ENCODE measurements at regions not wholly inside any gene's neighbourhood (a gene's known extent, or its start where the extent isn't known, plus 50 kb on each side); places are given as distances from the start of the nearest gene placed in this dataset.
A peak's percentile ranks its signal among the peaks of the same experiment; 100 is the strongest.

DNA sequence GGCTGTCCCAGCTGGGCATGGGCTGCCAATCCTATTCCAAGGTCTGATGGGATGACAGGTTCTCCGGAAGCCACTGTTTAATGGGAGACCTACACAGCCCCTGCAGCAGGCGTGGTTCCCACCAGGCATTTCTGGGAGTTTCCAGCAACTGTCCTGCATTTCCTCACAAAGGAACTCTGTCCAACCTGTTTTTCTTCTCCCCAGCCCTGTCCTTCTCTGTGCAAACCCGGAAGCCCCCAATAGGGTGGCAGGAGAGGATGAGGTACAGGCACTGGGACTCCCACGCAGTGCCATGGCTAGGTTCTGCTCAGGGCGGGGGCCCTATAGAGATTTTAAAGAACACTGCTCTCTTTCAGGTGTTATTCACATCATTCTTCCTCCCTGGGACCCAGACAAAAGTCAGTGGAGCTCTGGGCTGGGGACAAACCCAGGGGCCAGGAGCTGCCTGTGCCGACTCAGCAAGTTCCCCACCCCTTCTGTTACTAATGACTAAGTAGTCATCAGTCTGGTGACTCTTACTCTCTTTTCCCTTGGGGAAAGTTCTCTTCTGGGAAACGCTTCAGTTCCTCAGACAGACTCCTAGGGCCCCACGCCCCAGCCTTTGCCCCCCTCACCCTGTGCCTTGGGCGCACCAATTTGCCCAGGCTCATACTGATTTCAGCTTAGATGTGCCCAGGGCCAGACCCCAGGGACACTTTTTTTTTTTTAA lies 97.7 kb downstream of the CD47 start:
- no peak for DNase-seq (ENCODE audit: low read depth, low spot score)

DNA sequence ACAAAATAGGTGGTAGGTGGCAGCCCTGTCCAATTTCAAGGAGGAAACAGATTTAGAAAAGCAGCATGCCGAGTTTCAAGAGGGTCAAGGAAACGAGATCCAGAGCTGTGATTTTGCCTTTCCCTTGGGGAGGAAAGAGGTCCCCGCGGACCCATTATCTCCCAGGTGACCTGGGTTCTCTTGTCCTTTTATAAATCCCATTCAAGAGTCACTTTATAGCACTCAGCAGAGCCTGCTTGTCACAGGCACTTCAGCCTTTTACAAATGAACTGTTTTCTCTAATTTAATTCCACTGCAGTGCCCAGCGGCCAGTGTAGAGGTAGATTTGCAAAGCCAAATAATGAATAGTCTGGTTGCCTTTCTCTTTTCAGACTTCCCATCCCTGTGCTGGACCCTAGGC lies 99.9 kb downstream of the CD47 start:
- DNase-seq (ENCODE audit: low read depth, low spot score), result no peak

DNA sequence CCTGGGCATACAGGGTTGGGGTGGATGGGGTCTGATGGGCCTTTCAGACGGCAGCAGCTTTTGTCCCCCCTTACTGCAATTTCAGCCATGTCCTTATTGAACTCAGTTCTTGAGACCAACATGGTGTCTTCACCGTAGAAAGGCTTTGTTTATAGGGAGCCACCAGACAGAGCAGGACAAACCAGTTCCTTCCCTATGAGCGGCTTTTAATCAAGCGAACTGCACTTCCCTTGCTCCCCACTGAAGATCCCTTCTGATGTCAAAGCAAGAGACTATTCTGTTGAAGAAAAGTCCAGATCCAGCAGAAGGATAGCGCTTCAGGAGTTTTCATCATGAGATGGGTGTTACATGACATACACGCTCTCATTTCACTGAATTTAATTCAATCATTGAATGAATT lies 100.4 kb downstream of the CD47 start:
- DNase-seq (ENCODE audit: low read depth, low spot score), result no peak

DNA sequence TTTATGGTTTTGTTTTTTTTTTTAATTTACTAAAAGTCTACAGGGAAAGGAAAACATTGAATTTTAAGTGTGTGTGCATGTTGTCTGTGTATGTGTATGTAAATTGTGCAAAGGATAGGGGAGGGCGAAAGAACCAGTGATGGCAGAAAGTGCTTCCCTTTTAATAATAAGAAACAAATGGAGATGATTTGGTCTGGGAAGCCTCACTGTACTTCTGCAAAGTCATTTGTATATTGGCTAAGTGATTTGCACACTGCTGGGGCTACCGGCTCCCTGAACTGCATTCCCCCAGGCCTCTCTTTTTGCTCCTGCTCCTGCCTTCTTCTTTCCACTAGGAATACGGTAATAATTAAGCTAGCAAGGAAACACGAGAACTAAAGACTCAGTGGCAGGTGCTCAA lies 101.2 kb downstream of the CD47 start:
- no peak for DNase-seq (ENCODE audit: low read depth, low spot score)

DNA sequence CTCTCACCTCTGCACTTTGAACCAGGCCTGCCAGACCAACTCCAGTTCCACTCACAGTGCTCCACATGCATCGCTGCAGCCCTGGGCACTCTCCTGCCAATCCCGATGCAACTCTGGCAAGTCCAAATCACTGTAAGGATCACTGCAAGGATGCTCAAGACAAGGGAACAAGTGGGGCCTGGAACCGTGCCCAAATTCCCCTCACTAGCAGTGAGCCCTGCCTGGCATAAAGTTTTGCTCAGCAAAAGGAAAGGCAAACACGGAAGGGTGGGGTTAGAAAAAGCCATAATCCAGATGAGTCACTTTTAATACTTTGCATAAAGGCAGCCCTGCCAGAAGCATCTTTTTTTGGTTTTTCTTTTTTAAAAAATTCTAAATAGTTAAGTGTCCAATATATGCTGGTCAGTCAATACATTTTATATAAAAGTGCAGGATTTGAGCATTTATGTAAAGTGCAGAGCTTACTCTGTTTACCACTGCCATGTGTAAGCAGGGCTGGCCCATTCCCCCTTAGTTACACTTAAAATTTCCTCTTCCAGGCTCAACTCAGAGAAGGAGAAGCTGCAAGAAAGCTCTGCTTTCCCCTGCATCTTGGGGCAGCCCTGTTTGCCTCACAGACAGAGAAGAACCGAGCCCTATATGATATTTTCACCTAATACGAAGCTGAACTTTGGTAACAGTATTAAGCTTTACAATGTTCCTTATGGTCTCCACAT lies 102.2 kb downstream of the CD47 start:
- no peak for DNase-seq (ENCODE audit: low read depth, low spot score)

DNA sequence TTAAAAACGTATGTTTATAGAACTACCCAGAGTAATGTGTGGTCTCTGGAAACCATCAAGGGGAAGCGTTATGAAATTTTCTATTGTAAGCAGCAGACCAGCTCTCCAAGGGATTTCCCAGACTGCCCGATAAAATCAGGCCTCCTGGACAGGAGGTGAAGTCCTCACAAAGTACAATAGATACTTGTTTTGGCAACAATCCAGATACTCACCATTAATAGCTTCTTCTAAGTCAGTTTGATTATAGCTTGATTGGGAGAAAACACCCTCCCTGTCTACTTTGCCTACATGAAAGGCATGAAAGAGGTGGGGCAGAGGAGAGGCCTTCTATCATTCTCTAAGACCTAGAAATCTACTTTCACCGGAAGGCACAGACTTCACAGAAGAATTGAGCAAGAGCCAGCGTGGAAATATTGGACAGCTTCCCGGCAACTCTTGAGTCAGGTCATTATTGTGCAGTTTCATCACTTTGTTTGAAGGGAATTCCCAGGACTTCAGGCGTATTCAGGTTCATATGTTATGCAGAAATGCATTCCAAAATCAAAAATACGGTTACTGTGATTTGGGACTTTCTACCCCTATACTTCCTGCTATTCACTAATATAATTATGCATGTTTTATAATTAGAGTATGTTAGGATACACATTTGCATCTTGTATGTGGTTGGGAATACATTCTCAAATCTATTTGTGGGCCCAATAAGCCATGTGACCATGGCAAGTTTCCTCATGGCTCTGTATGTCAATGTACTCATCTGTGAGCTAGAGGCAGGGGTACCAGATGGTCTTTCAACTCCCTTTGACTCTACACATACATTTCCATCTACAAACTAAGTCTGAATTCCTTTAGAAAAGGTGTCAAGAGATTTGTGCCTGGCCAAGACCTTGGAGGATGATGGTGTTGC lies 103.5 kb downstream of the CD47 start:
- DNase-seq (ENCODE audit: low read depth, low spot score), result peak; percentile 91

DNA sequence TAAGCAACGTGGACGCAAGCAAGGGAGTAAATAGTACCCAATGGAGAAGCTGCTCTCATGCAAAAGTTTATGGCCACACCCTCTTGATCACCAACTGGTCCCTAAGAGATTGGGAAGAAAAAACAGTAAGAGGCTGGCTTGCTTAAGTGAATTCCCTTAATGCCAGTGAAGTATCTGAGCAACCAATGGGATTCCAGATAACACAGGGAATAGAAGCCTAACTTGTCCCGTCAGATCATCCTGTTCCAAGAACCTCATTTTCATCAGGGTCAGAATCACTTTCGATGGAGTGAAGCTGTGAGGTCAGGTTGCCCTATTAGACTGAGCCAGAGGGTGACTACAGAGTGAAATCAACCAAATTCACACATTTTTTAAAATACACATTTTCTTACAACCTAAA lies 104.3 kb downstream of the CD47 start:
- DNase-seq (ENCODE audit: low read depth, low spot score), result no peak

DNA sequence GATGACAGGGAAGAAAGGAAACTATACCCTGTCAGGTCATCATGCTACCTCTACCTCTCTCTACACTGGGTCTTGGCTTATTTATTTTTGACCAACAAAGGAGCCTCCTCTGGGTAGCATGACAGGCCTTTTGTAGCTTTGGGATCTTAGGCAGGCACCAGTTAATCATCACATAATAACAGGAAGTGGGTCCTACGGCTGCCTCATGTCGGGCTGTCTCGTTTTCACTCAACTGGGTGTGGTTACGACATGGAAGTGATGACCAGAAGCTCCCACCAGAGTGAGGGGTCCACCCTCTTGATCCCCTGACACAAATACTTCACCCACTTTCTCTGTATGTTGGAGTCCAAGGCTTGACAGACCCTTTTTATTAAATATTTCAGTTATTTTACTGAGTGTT lies 105.3 kb downstream of the CD47 start:
- DNase-seq (ENCODE audit: low read depth, low spot score), result no peak

DNA sequence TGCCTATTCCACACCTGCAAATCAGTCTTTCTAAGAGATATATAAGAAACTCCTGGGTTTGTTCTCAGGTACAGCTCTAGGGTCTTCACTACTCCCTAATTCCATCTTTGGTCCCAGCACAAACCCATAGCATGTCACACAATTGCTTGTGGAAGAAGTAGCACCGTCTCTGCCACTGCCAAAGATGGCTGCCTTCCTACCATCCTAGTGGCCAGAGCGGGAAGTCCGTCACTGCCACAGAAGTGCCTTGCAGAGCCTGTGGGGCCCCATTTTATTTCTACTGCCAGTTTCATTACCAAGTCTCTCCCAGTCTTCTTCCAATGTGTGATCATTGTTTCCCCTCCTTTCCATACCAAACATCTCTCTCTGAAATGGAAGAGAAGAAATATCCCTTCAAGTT lies 107.6 kb downstream of the CD47 start:
- no peak for DNase-seq (ENCODE audit: low read depth, low spot score)

DNA sequence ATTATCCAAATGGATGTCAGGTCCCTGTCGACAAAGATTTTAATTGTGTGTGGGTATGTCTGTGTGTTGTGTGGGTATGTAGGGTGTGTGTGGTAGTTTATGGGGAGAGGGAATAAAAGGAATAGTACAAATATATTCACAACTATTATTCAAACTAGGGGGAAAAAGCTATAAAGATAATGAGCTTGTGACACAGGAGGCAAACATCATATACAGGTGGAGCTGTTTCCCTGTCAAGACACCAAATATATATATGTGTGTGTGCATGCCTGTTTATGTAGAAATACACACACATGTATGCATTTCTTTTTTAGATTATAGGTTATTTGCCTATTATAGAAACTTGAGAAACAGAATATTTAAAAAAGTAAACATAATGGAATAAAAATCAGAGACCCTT lies 108.7 kb downstream of the CD47 start:
- no peak for DNase-seq (ENCODE audit: low read depth, low spot score)

DNA sequence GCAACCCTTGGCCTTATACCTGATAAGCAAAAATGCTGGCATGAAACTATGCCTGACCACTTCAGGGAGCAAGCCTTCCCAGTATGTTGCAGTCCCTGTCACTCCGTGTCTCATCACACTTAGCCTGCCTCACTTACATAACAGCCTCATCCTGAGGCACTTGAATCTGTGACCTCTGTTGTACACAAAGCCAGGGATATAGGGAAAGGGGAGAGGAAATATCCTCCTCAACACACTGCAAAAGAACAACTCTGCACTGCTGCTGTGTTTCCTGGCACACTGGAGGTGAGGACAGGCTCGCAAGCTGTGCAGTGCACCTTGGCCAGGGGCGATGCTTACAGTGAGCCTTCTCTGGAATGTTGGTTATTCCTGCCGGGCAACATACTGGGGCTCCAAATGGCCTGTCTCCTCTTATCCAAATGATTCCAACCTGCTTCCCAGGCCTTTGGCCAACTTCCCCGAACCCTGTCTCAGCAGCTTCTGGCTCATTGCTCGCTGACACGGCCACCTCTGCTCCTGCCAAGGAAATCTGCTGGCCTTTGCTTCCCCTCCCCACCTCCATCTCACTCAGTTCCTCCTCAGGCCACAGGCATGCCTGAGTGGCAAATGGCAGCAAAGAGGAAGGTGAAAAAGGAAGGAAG lies 109.2 kb downstream of the CD47 start:
- no peak for DNase-seq (ENCODE audit: low read depth, low spot score)

DNA sequence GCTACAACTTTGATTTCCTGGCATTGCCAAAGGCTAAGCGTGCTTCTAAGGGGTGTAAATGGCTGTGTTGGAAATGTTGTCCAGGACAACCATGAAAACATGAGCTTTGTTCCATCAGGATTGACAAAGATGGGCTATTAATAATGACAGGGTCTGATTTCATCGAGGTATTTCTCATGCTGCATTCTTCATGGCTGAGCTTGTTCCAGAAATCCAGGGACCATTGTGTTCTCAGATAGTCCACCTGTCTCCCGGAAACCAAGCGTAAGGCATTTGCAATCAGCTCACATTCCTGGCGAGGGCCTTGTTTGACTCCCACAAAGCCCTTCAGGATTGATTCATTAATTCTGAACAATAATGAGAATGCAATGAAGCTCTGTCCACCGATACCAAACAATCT lies 111.3 kb downstream of the CD47 start:
- no peak for DNase-seq (ENCODE audit: low read depth, low spot score)

DNA sequence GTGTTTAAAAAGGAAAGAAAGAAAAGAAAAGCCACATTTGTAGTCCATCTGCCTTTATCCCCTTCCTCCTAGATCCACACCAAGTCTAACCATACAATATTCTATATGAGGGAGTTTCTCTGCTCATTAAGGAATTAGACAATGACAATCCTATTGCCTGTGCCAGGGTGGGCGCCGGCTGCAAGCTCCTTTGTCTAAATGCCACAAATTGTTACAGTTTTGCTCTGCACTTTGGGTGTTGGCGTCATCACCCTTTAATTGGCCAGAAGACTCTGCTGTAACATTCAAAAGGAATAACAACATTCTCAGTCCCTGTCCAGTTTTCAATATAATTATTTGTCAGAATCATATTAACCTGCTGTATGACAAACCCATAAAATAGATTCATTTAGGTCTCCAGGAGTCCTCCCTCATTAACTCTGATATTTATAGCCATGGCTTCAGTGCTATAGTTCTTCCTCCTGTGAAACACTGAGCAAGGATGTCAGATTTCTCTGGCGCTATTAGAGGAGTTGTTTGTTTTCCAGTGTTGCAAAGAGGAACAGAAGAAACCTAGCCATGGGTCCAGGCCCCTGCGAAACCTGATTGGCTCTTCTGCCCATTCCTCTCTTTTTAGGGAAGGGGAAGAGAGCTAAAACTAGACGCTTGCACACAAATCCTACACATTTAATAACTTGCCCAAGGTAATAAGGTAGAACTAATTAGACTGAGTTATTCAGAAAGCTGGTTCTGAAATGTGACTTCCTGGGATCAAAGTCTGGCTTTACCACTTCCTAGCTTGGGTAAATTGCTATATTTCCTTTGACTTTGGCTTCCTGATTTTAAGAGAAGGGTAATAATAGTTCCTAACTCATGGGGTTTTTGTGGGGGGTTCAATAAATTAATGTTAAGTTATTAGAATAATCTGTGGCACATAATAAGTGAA lies 112.4 kb downstream of the CD47 start:
- DNase-seq (ENCODE audit: low read depth, low spot score), result no peak

DNA sequence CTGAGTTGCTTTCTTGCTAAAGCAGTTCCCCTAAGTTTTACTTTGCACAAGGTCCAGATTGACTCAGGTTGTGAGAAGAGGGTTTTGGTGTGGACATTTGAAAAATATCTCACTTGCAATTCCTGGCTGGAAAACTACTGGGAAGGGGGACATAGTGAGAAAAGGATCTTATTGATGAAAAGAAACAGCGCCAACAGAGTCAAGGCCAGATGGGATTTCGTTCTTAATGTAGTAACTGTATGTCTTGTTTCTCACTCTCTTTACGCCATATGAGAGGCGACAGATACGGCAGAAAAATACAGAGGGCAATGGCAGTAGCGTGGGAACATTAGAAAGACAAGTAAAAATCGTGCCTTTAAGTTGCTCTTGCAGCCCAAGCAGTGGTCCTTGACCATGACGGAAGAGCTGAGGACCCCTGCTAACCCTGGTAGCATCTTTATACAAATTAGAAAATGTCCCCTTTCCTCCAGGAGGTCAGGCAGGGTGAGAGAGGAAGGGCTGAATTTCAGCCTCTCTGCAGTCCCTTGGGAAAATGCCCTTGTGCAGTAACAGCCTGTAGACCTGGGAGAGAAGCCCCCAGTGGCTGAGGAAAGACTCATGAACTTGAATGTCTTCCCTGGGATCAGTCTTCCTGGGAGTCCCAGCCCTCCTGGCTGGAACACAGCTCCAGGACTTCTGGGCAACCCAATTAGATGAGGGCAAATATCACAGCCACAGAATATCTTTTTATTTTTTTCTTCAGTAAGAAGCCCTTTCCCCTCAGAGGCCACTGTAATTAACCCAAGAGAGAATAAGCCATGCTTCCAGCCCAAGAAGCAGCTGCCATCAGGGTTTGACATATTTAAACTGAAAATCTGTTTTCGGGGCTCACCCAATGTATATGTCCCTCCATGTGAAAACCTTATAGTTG lies 113.4 kb downstream of the CD47 start:
- DNase-seq (ENCODE audit: low read depth, low spot score), result no peak

DNA sequence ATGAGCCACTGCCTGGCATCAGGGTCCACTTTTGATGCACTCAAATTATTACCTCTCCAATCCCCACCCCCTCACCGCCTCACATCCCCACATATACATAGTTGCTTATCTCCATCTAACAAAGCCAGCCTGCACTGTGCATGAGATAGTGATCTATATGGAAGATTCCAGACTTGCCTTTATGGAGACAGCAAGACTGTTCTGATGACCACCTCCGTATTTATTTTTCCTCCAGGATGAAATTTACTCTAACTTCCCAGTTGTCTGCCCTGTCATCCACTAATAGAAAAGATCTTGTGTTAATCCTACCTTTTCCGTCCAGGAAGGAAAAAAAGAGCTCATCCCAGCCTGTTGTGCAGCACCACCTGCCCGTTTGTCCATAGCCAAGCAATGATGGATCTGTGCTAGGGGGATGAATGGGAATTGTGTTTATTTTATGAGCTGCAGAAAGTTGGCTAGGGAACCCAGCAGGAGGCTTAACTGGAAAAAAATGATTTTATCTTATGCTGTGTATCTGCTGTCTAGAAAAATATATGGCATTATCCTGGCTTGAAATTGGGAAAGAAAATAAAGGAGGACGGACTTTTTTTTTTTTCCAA lies 114.5 kb downstream of the CD47 start:
- no peak for DNase-seq (ENCODE audit: low read depth, low spot score)

DNA sequence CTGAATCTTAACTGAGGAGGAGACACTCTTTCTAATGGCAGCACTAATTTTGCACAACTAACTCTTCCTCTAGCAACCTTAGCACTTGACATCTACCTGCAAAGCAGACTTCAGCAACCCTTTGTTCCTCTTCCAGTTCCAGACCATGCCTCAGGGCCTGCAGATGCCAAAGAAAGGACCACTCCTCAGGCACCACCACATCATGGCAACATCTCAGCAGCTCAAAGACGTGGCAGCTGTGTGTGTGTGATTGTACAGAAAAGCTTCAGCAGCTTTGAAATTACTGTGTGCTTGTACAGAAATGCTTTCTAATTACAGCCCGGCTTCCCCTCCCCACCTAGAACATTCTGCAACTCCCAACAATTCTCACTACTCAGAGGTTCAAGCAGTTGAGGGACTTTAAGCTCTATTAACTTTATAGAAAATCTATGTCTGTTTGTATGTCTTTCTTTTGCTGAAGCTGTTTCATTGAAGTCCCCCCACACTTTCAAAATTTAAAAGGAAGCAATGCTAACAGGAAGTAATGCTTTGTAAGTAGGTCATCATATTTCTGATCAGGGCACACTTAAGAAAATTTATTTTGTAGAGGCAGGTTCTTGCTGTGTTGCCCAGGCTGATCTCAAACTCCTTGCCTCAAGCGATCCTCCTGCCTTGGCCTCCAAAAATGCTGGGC lies 115.2 kb downstream of the CD47 start:
- no peak for DNase-seq (ENCODE audit: low read depth, low spot score)

DNA sequence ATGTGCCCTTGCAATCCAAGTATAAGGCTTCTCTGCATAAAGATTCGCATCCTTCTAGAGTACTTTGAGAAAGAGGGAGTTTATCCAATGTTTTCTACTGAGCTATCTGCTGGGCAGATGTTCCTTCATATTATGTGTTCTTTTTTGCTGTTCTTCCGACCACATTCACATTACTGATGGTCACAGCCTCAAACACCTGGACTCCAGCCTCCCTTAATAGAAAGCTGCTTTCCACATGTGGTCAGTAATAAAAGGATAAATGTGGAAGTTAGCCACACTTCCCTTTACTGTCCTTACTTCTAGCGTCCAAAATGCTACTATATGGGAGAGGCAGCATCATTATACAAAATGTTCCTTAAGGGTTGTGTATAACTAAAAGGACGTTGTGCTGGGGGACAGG lies 116.9 kb downstream of the CD47 start:
- no peak for DNase-seq (ENCODE audit: low read depth, low spot score)

DNA sequence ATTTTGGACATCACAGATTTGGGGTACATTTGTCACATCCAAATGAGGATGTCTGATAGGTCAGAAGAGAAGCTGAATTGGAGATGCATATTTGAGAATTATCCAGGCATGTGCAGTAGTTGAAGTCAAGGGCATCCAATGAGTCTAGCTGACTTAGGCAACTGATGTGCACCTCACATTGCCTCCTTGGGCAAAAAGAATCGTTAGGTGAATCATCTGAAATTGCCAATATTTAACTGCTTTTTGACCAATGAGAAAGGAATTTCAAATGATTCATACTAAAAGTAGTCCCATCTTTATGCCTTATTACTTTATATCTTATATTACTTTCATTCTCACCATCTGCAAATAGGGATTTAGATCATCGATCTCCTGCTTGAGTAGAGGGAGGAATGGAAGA lies 117.7 kb downstream of the CD47 start:
- DNase-seq (ENCODE audit: low read depth, low spot score), result no peak

Data from pulmonary artery endothelial cell (primary cell).